Transverse colon (tissue), 4 donors: ENCODE measurements at regions not wholly inside any gene's neighbourhood (a gene's known extent, or its start where the extent isn't known, plus 50 kb on each side); places are given as distances from the start of the nearest gene placed in this dataset.

Experiments
- CTCF ChIP-seq, 5 experiments: fragments of 200-600 bp in 3 of 5; fragments of 450-650 bp in 2 of 5; sonication (generic) in 3 of 5; IDR thresholded peaks; 1 replicate in 2 of 5; 2 replicates in 3 of 5; pipeline ENCODE4 v1.5.1; 2016 to 2017; ENCODE audit warnings: antibody characterized with exemption in 5 of 5, inconsistent platforms in 3 of 5, mild to moderate bottlenecking in 2 of 5, moderate library complexity in 1 of 5
- POLR2AphosphoS5 ChIP-seq, 3 donors: sonication (generic); formaldehyde crosslinking; IDR thresholded peaks; one replicate each; pipeline ENCODE4 v1.6.1; 2016; ENCODE audit warnings: antibody characterized with exemption in 3 of 3

GRCh38 chr10:90344226-90344625, 513.6 kb downstream of the HTR7 start:
- TF ChIP-seq POLR2AphosphoS5 (IDR thresholded peaks at IDR 0.05) (no peak), CTCF (IDR thresholded peaks at IDR 0.05) (no peak)
